HG03354 (cell line): ENCODE measurements at regions not wholly inside any gene's neighbourhood (a gene's known extent, or its start where the extent isn't known, plus 50 kb on each side); places are given as distances from the start of the nearest gene placed in this dataset.

Experiments used
- ATAC-seq: cut with Tn5 transposase; IDR thresholded peaks from one replicate; pipeline ENCODE4 v1.9.1; 2021; ENCODE audit warnings: mild to moderate bottlenecking; ENCODE audit not compliant: unreplicated experiment, poor library complexity, severe bottlenecking

DNA sequence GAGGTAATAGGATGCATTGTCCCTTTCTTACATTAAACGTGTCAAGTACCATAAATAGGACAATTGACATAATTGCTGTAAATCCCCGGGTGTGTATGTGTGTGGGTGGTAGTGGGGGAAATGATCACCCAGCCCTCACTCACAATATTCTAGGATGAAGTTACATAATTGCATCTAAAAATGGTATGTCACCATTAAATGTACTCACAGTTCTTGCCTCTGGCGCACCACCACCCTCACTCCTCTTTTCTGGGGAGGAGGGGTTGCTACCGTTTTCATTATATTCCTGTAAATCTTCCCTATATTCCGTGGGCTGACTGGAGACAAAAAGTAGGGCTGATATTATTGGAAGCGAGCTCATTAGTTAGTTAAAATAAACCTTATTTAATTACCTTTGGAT is 563.8 kb downstream of the TLR4 start:
- ATAC-seq: no peak

DNA sequence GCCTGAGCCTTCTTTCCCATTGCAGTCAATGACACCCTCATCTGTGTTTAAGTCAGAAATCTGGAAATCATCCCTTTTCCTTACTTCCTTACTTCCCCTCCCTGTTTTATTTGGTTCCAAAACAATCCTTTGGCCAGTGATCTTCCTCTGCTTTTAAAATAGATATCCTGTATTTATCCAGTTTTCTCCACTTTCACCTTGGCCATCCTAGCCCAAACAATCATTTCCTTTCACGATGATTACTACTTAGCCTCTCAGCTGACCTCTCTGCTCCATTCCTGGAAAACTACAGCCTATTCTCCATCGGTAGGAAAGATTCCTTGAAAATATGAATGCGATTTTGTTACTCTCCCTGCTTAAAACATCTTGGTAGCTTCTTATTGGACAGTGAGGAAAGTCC is 565.4 kb downstream of the TLR4 start:
- no peak for ATAC-seq

- no peak for ATAC-seq
Observed at GRCh38 chr9:118271331-118271730, 567.1 kb downstream of the TLR4 start.

GRCh38 chr9:118271936-118272335 is 567.7 kb downstream of the TLR4 start:
- ATAC-seq: no peak

DNA sequence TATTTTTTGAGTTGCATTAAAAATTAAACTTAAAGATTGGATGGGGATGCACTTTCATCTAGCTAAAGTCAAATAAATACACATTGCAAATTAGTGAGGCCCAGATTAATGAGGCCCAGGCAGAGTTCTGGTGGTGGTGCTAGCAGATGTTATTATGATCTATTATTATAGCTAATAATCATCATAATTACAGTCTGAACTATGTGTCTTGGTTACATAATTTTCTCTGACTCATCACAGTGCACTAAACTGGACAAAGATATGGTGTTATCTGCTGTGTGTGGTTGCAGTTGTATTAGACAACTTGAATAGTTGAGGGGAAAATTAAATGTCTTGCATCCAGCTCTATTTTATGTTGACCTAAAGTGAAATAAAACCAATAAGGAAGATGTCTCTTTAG is 568.8 kb downstream of the TLR4 start:
- no peak for ATAC-seq

DNA sequence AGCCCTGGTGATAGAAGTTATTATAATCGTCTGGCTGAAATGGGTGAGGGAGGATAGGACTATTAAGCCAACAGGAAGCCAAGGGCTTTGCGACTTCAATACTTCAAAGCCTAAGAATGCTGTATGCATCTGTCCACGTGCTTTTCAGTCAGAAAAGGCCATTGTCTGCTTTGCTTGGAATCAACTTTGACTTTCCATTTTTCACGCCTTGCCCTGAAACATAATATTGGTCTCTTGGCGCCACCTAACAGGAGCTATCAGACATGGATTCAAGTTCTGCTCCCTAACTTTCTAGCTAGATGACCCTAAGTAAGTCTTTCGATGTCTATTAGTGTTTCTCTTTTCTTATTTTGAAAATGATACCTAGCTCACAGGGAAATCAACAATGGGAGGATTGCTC is 572.6 kb downstream of the TLR4 start:
- no peak for ATAC-seq

DNA sequence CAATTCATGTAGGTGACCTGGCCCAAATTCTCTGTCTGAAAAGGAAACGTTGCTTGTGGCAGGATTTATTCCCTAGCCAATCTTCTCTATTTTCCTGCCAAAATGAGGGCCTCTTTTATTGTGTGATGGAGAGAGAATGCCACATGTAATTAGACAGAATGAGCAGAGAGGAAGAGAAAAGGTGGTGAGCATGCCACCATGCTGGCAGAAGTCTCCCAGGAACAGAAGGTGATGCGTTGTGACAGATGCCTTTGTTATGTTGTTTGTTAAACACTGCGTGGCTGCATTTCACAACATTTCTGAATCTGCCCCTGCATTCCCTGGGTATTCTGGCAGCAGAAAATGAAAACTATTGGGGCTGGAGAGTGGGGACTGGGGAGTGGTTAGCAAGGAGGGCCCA is 577.6 kb downstream of the TLR4 start:
- ATAC-seq: no peak

DNA sequence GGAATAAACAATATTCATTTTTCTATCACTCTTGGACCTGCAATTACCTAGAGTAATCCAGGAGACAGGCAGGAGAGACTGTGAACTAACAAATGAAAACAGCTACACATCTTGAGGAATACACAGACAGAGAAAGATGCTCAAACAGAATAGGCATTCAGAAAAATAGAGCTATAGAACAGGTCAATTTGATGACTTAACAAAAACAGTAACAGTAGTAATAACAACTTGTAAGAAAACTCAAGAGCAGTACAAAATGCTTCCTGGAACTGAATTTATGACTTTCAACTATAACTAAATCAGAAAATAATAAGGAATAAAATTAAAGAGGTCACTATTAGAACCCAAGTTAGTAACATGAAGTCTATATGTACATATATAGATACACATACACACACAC is 579.3 kb downstream of the TLR4 start:
- ATAC-seq: no peak

- no peak for ATAC-seq
Observed at GRCh38 chr9:118290116-118290515, 585.9 kb downstream of the TLR4 start.

- ATAC-seq: no peak
Observed at GRCh38 chr9:118295413-118295812, 591.2 kb downstream of the TLR4 start.

- ATAC-seq: no peak
Observed at GRCh38 chr9:118302721-118303120, 598.5 kb downstream of the TLR4 start.

- ATAC-seq: no peak
Observed at GRCh38 chr9:118303216-118303615, 599.0 kb downstream of the TLR4 start.

DNA sequence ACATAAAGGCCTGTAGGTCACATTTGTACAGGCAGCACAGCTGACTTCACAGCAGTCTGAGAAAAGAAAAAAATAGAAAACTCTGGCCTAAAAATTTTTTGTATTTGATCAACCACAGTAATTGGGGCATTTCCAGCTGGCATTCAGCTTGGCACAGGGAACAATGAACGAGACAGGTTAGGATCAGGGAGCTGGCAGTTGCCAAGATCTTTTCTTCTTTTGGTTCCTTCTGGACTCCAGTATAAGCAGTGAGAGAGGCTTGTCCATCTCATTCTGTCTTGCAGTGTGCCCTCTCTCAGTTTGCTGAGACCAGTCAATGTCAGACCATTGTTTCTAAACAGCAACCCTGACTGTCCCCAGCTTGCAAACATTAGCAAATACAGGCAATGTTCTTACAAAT is 601.1 kb downstream of the TLR4 start:
- no peak for ATAC-seq

- no peak for ATAC-seq
Observed at GRCh38 chr9:118306801-118307200, 602.6 kb downstream of the TLR4 start.

- ATAC-seq: no peak
Observed at GRCh38 chr9:118313965-118314364, 609.8 kb downstream of the TLR4 start.

GRCh38 chr9:118316831-118317343 is 612.7 kb downstream of the TLR4 start:
- ATAC-seq: no peak

DNA sequence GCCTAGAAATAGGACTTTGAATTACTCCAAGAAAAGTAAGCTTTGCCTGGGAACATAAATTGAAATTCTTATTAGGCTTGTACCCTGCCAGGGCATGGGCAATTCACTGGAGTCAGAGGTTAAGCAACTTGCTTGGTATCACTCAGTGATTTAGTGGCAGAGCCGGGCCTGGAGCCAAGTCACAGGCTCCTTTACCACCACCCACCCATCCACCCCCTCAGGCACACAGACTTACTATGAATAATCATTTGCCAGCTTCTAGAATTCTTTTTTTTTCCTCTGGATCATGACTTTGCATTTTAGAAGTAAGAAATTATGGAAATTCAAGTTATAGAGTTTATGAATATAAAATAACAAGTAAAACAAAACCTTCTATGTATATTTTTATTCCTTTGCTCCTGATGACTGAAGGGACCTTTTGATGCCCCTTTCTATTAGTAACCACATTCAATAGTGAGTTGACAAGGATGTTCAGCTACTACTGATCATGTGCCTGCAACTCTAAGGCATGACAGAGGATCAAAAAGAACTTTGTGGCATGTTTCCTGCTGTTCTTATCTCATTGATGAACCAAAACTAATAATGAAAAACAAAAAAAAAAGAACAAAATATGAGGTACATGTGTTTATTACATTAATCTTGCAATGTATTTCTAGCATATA is 614.7 kb downstream of the TLR4 start:
- no peak for ATAC-seq

DNA sequence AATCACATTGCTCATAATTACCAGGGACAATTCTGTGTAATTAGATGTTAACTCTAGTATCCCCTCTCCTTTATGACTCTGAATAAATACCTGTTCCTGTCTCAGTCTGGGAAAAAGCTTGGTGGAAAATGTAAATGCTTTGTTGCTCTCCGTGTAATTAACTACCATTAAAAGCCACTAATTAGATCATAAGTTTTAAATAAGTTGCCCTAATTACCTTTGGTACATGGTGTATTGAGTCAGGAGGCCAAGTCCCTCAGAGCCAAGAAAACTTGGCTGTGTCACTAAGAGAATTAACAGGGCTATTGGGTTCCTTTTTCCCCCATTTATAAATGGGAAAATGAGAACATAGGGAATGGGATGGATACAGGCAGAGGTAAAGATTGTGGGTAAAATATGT is 617.6 kb downstream of the TLR4 start:
- ATAC-seq: no peak

- ATAC-seq: no peak
Observed at GRCh38 chr9:118324706-118325105, 620.5 kb downstream of the TLR4 start.

- no peak for ATAC-seq
Observed at GRCh38 chr9:118325757-118326156, 621.6 kb downstream of the TLR4 start.

GRCh38 chr9:118326326-118326725 is 622.1 kb downstream of the TLR4 start:
- ATAC-seq: no peak
